H1 (cell line): ENCODE measurements at regions not wholly inside any gene's neighbourhood (a gene's known extent, or its start where the extent isn't known, plus 50 kb on each side); places are given as distances from the start of the nearest gene placed in this dataset.

Source experiments
- CTCF ChIA-PET: fragments of 300-600 bp; sonication (Branson Sonifier 250); formaldehyde crosslinking; loops from one replicate; lab custom pipeline; 2021; ENCODE audit not compliant: partially characterized antibody; lab: Charles Lee
- POLR2A ChIA-PET: fragments of 300-600 bp; sonication (Branson Sonifier 250); formaldehyde crosslinking; loops from one replicate; lab custom pipeline; 2021; ENCODE audit warnings: inconsistent platforms; ENCODE audit not compliant: partially characterized antibody; lab: Charles Lee
- DNase-seq, 2 experiments: peaks; one replicate each; pipeline versions ENCODE4 v3.0.0 to v3.0.0-alpha.2; 2010 to 2022; ENCODE audit warnings: low spot score in 2 of 2, low read depth in 1 of 2, mixed read lengths in 1 of 2
- FAIRE-seq: peaks from 2 replicates; lab custom pipeline; 2011; peaks lifted over from hg19 to GRCh38; lab: Jason Lieb, UNC
- H2AFZ ChIP-seq: 2 replicates; pipeline ENCODE4 v1.8.1; 2012; ENCODE audit warnings: low read length, inconsistent platforms
- H2AK5ac ChIP-seq: 2 replicates; pipeline ENCODE4 v1.6.1; 2013; ENCODE audit warnings: low read depth, low read length
- H2BK120ac ChIP-seq: replicated peaks from 2 replicates; pipeline ENCODE3; 2013; ENCODE audit warnings: low read depth, low read length, inconsistent platforms
- H2BK12ac ChIP-seq: 2 replicates; pipeline ENCODE4 v1.6.1; 2013; ENCODE audit warnings: low read depth, low read length
- H2BK15ac ChIP-seq: 2 replicates; pipeline ENCODE4 v1.6.1; 2013; ENCODE audit warnings: low read length
- H2BK20ac ChIP-seq: 2 replicates; pipeline ENCODE4 v1.6.1; 2013; ENCODE audit warnings: low read length
- H2BK5ac ChIP-seq: 2 replicates; pipeline ENCODE4 v1.6.1; 2013; ENCODE audit warnings: low read depth, low read length
- H3K14ac ChIP-seq: 2 replicates; pipeline ENCODE4 v1.6.1; 2013; ENCODE audit warnings: inconsistent platforms; ENCODE audit not compliant: insufficient read length
- H3K18ac ChIP-seq: 2 replicates; pipeline ENCODE4 v1.6.1; 2013; ENCODE audit warnings: low read length; ENCODE audit errors: extremely low read depth
- H3K23ac ChIP-seq: 2 replicates; pipeline ENCODE4 v1.6.1; 2013; ENCODE audit warnings: inconsistent platforms; ENCODE audit not compliant: insufficient read length
- H3K23me2 ChIP-seq: 2 replicates; pipeline ENCODE4 v1.6.1; 2013; ENCODE audit warnings: low read depth, low read length
- H3K27ac ChIP-seq: 2 replicates; pipeline ENCODE4 v1.6.1; 2011; ENCODE audit warnings: low read depth, low read length, inconsistent platforms
- H3K27me3 ChIP-seq, 4 experiments: replicated peaks in 1 of 4; 1 replicate in 1 of 4; 2 replicates in 3 of 4; pipeline versions ENCODE4 v1.6.1 to v1.8.1; 2011 to 2013; ENCODE audit warnings: low read length in 3 of 4, mild to moderate bottlenecking in 3 of 4, inconsistent platforms in 2 of 4, mixed read lengths in 2 of 4, moderate library complexity in 1 of 4; ENCODE audit not compliant: control insufficient read depth in 3 of 4, insufficient read depth in 3 of 4; ENCODE audit errors: extremely low read depth in 1 of 4
- H3K36me3 ChIP-seq, 4 experiments: 2 replicates each; pipeline versions ENCODE4 v1.6.1 to v1.8.1; 2011 to 2013; ENCODE audit warnings: mild to moderate bottlenecking in 4 of 4, low read length in 3 of 4, moderate library complexity in 2 of 4, control low read depth in 1 of 4, inconsistent platforms in 1 of 4; ENCODE audit not compliant: insufficient read depth in 4 of 4, control insufficient read depth in 2 of 4
- H3K4ac ChIP-seq: replicated peaks from 2 replicates; pipeline ENCODE3; 2013; ENCODE audit warnings: low read length, low read depth, mixed read lengths, inconsistent platforms; ENCODE audit not compliant: insufficient read length
- H3K4me1 ChIP-seq, 4 experiments: replicated peaks in 1 of 4; 1 replicate in 1 of 4; 2 replicates in 3 of 4; pipeline versions ENCODE4 v1.6.1 to v1.8.1; 2011 to 2013; ENCODE audit warnings: low read length in 3 of 4, inconsistent platforms in 2 of 4, mixed read lengths in 1 of 4; ENCODE audit not compliant: insufficient read depth in 4 of 4, control insufficient read depth in 3 of 4
- H3K4me2 ChIP-seq, 2 experiments: 2 replicates each; pipeline versions ENCODE4 v1.6.1 to v1.8.1; 2011 to 2013; ENCODE audit warnings: low read depth in 2 of 2, low read length in 2 of 2, control low read depth in 1 of 2, inconsistent platforms in 1 of 2, mild to moderate bottlenecking in 1 of 2; ENCODE audit not compliant: insufficient read depth in 1 of 2
- H3K4me3 ChIP-seq, 4 experiments: fragments of 200-600, 300-600 bp in 1 of 4; sonication (generic), shearing (Covaris generic), sonication (Bioruptor Twin) in 1 of 4; 2 replicates each; pipeline versions ENCODE4 v1.5.1 to v1.8.1; 2011 to 2016; ENCODE audit warnings: low read length in 4 of 4, low read depth in 3 of 4, control low read depth in 2 of 4, inconsistent platforms in 2 of 4, mild to moderate bottlenecking in 2 of 4, mixed read lengths in 1 of 4, moderate library complexity in 1 of 4; ENCODE audit not compliant: insufficient read depth in 2 of 4; ENCODE audit errors: extremely low read depth in 1 of 4
- H3K56ac ChIP-seq: replicated peaks from 2 replicates; pipeline ENCODE3; 2013; ENCODE audit warnings: low read depth, mild to moderate bottlenecking, mixed read lengths, low read length, inconsistent platforms; ENCODE audit not compliant: insufficient read length
- H3K79me1 ChIP-seq: 2 replicates; pipeline ENCODE4 v1.6.1; 2013; ENCODE audit warnings: low read depth, low read length, control low read depth
- H3K79me2 ChIP-seq, 2 experiments: 2 replicates each; pipeline versions ENCODE4 v1.6.1 to v1.8.1; 2012 to 2013; ENCODE audit warnings: low read length in 2 of 2, mild to moderate bottlenecking in 2 of 2, inconsistent platforms in 1 of 2; ENCODE audit not compliant: insufficient read depth in 2 of 2, control insufficient read depth in 1 of 2
- H3K9ac ChIP-seq, 4 experiments: replicated peaks in 1 of 4; 1 replicate in 1 of 4; 2 replicates in 3 of 4; pipeline versions ENCODE4 v1.6.1 to v1.8.1; 2011 to 2013; ENCODE audit warnings: low read depth in 3 of 4, low read length in 3 of 4, control low read depth in 2 of 4, mild to moderate bottlenecking in 2 of 4, moderate library complexity in 2 of 4, inconsistent platforms in 1 of 4; ENCODE audit errors: extremely low read depth in 1 of 4
- H3K9me3 ChIP-seq, 2 experiments: 2 replicates each; pipeline versions ENCODE4 v1.6.1 to v1.8.1; 2012 to 2013; ENCODE audit warnings: mild to moderate bottlenecking in 2 of 2, moderate library complexity in 2 of 2, control low read depth in 1 of 2, inconsistent platforms in 1 of 2, low read depth in 1 of 2, low read length in 1 of 2, mixed read lengths in 1 of 2; ENCODE audit not compliant: insufficient read depth in 2 of 2
- H4K20me1 ChIP-seq, 2 experiments: replicated peaks in 1 of 2; 2 replicates each; pipeline versions ENCODE3 to v1.8.1; 2011 to 2013; ENCODE audit warnings: inconsistent platforms in 2 of 2, low read length in 2 of 2, mild to moderate bottlenecking in 1 of 2; ENCODE audit not compliant: insufficient read depth in 2 of 2, control insufficient read depth in 1 of 2
- H4K5ac ChIP-seq: 2 replicates; pipeline ENCODE4 v1.6.1; 2013; ENCODE audit warnings: low read length, low read depth, mixed read lengths, inconsistent platforms; ENCODE audit not compliant: insufficient read length
- H4K8ac ChIP-seq: 2 replicates; pipeline ENCODE4 v1.8.0; 2013; ENCODE audit warnings: mild to moderate bottlenecking, moderate library complexity, low read length, inconsistent platforms; ENCODE audit not compliant: insufficient read depth; ENCODE audit errors: extremely low read depth
- H4K91ac ChIP-seq: replicated peaks from 2 replicates; pipeline ENCODE3; 2013; ENCODE audit warnings: low read length, mixed read lengths, inconsistent platforms; ENCODE audit not compliant: insufficient read length
- BRCA1 ChIP-seq: IDR thresholded peaks from 2 replicates; pipeline ENCODE4 v1.6.1; 2012; ENCODE audit warnings: low read depth, low read length, improper control_type of control experiment
- CHD1 ChIP-seq: IDR thresholded peaks from 2 replicates; pipeline ENCODE4 v1.6.1; 2012; ENCODE audit warnings: low read depth, low read length, improper control_type of control experiment
- HDAC6 ChIP-seq: IDR thresholded peaks from one replicate; pipeline ENCODE4 v1.7.1; 2012; ENCODE audit warnings: low read depth, mild to moderate bottlenecking, inconsistent platforms, low read length, moderate library complexity
- JUND ChIP-seq: IDR thresholded peaks from 2 replicates; pipeline ENCODE4 v1.6.1; 2011; ENCODE audit warnings: mild to moderate bottlenecking, improper control_type of control experiment, low read length
- RBBP5 ChIP-seq: IDR thresholded peaks from 2 replicates; pipeline ENCODE4 v1.7.1; 2012; ENCODE audit warnings: low read depth, mild to moderate bottlenecking, inconsistent platforms, low read length, moderate library complexity, borderline replicate concordance
- RXRA ChIP-seq: IDR thresholded peaks from 2 replicates; pipeline ENCODE4 v1.6.1; 2011; ENCODE audit warnings: low read depth, mild to moderate bottlenecking, low read length, moderate library complexity; ENCODE audit not compliant: insufficient read depth
- SIN3A ChIP-seq, 2 experiments: IDR thresholded peaks in 1 of 2; conservative IDR thresholded peaks in 1 of 2; 2 replicates each; pipeline ENCODE4 v1.6.1; 2011 to 2012; ENCODE audit warnings: low read length in 2 of 2, improper control_type of control experiment in 1 of 2, low read depth in 1 of 2, mild to moderate bottlenecking in 1 of 2
- SIX5 ChIP-seq: IDR thresholded peaks from 2 replicates; pipeline ENCODE4 v1.6.1; 2011; ENCODE audit warnings: mild to moderate bottlenecking, low read depth, low read length
- SP4 ChIP-seq: IDR thresholded peaks from 2 replicates; pipeline ENCODE4 v1.6.1; 2012; ENCODE audit warnings: low read length, inconsistent platforms
- TBP ChIP-seq: IDR thresholded peaks from 2 replicates; pipeline ENCODE4 v1.6.1; 2011; ENCODE audit warnings: low read depth, low read length, improper control_type of control experiment
- TCF12 ChIP-seq: IDR thresholded peaks from 2 replicates; pipeline ENCODE4 v1.6.1; 2011; ENCODE audit warnings: low read depth, mild to moderate bottlenecking, low read length
- YY1 ChIP-seq: IDR thresholded peaks from 2 replicates; pipeline ENCODE4 v1.6.1; 2011; ENCODE audit warnings: low read depth, mild to moderate bottlenecking, low read length
- WGBS, 2 experiments: shearing (Covaris generic) in 1 of 2; methylation state at CpG; one replicate each; pipeline versions ENCODE4 v1.1.6 to v1.1.7; 2013 to 2015; ENCODE audit warnings: low lambda C conversion rate in 2 of 2, mixed read lengths in 2 of 2, inconsistent platforms in 1 of 2, low coverage in 1 of 2, missing lambda C conversion rate in 1 of 2; ENCODE audit not compliant: insufficient replicate concordance in 2 of 2, insufficient coverage in 1 of 2, insufficient read length in 1 of 2; ENCODE audit errors: extremely low coverage in 1 of 2, missing lambda C conversion rate in 1 of 2; 5-methylcytosine and 5-hydroxymethylcytosine counted together

DNA sequence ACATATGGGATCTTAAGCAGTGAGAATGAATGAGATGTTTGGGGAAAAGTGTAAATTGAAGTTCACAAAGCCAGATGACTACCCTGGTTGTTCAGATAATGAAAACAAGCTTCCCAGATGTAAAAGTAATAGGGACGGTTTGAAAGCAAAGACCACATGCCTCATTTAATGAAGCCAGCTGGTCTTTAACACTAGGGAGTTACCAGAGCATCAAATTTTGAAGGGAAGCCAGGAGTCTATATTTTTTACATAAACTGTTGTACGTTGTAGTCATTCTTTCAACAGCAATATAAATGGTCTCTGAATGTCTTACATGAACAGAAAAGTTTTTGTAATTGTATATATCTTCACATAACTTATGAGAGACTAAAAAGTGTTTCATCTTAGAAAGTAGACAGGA is 2604.5 kb upstream of the PCDH20 start:
- Histone ChIP-seq H3K4ac (no peak overlapping the region), H2BK12ac (no peak overlapping the region)

More for the DNA sequence above, 2604.5 kb upstream of the PCDH20 start:
- no peak overlapping the region for H3K27ac ChIP-seq
- no peak overlapping the region for H3K23ac ChIP-seq
- H3K4me2 ChIP-seq, result no peak overlapping the region
- FAIRE-seq, result no peak
- H3K4me3 ChIP-seq, result no peak overlapping the region
- no peak overlapping the region for H2BK120ac ChIP-seq
- H4K20me1 ChIP-seq, result no peaks in the 10 kb centered on the region
- H3K9ac ChIP-seq, result no peak overlapping the region
- H2AK5ac ChIP-seq, result no peak overlapping the region
- H3K56ac ChIP-seq, result no peak overlapping the region
- 90% methylated on average over 2 of the region's 2 CpGs; no CpG with 5 or more reads in 1 of the 2 experiments for WGBS, 2 experiments
- H3K14ac ChIP-seq, result no peak overlapping the region
- no peak for DNase-seq
- no peak overlapping the region for H4K5ac ChIP-seq
- ChIA-PET CTCF (no interaction called here), POLR2A (no interaction called here)
- H3K18ac ChIP-seq, result no peak overlapping the region
- no peak overlapping the region for H2BK15ac ChIP-seq
- no peak overlapping the region for H4K8ac ChIP-seq
- no peaks in the 10 kb centered on the region for H3K23me2 ChIP-seq
- no peak for TF ChIP-seq TBP
- TF ChIP-seq SP4, result no peak
- no peak for TF ChIP-seq JUND
- TF ChIP-seq HDAC6, result no peak
- TF ChIP-seq TCF12, result no peak
- no peak for TF ChIP-seq YY1
- TF ChIP-seq SIX5, result no peak
- TF ChIP-seq CHD1, result no peak
- TF ChIP-seq RXRA, result no peak
- no peak for TF ChIP-seq SIN3A (conservative IDR thresholded peaks at IDR 0.05 in 1 of 2, IDR thresholded peaks at IDR 0.05 in 1 of 2; ENCODE audit: low read depth in 1 of 2, low read length in 2 of 2)
- TF ChIP-seq BRCA1, result no peak
- no peak for TF ChIP-seq RBBP5
- H3K79me1 ChIP-seq, result no peaks in the 10 kb centered on the region
- no peak overlapping the region for H2BK20ac ChIP-seq
- H3K36me3 ChIP-seq, result no peaks in the 10 kb centered on the region
- no peak overlapping the region for H4K91ac ChIP-seq
- no peaks in the 10 kb centered on the region for H3K9me3 ChIP-seq
- no peak overlapping the region for H2AFZ ChIP-seq
- H2BK5ac ChIP-seq, result no peak overlapping the region
- H3K79me2 ChIP-seq, result no peaks in the 10 kb centered on the region
- H3K4me1 ChIP-seq, result no peaks in the 10 kb centered on the region
- no peaks in the 10 kb centered on the region for H3K27me3 ChIP-seq
